NCI-H748 (cell line): ENCODE measurements at regions not wholly inside any gene's neighbourhood (a gene's known extent, or its start where the extent isn't known, plus 50 kb on each side); places are given as distances from the start of the nearest gene placed in this dataset.
"Not testable (repeated sequence)": the region's sequence is repeated elsewhere in the genome, so short reads cannot be mapped to it uniquely, and the experiment has no call there.

Experiments
- DNase-seq: peaks from one replicate; lab custom pipeline; 2025; ENCODE audit not compliant: unreplicated experiment; lab: John Stamatoyannopoulos, UW

GRCh38 chr2:47295981-47296635 is 73.0 kb upstream of the EPCAM start:
- DNase-seq = no peak

GRCh38 chr2:47295131-47295980 is 73.8 kb upstream of the EPCAM start:
- no peak for DNase-seq

GRCh38 chr2:47293976-47294375 is 75.1 kb upstream of the EPCAM start:
- DNase-seq = no peak

GRCh38 chr2:47288864-47289263 is 80.2 kb upstream of the EPCAM start:
- no peak for DNase-seq

- DNase-seq = no peak
Measured at GRCh38 chr2:47283659-47284058, 85.5 kb upstream of the EPCAM start.

- DNase-seq = no peak
Measured at GRCh38 chr2:47282621-47283272, 86.4 kb upstream of the EPCAM start.

- not testable (repeated sequence) for DNase-seq
Measured at GRCh38 chr2:47279525-47279924, 89.6 kb upstream of the EPCAM start.

- no peak for DNase-seq
Measured at GRCh38 chr2:47277987-47278386, 91.1 kb upstream of the EPCAM start.

GRCh38 chr2:47277187-47277586 is 91.9 kb upstream of the EPCAM start:
- DNase-seq = no peak

- no peak for DNase-seq
Measured at GRCh38 chr2:47276061-47276460, 93.0 kb upstream of the EPCAM start.

- DNase-seq = no peak
Measured at GRCh38 chr2:47274054-47274782, 94.9 kb upstream of the EPCAM start.

- DNase-seq = no peak
Measured at GRCh38 chr2:47272905-47273758, 96.0 kb upstream of the EPCAM start.

- DNase-seq = peak; percentile 66
Measured at GRCh38 chr2:47272031-47272864, 95.9 kb upstream of the CALM2 start.

- DNase-seq = peak; percentile 34
Measured at GRCh38 chr2:47271054-47272000, 95.0 kb upstream of the CALM2 start.

- DNase-seq = no peak
Measured at GRCh38 chr2:47270421-47270820, 94.1 kb upstream of the CALM2 start.

GRCh38 chr2:47269316-47270232 is 93.3 kb upstream of the CALM2 start:
- DNase-seq = no peak

- no peak for DNase-seq
Measured at GRCh38 chr2:47267711-47268086, 91.4 kb upstream of the CALM2 start.
